ENCODE measurements at regions not wholly inside any gene's neighbourhood (a gene's known extent, or its start where the extent isn't known, plus 50 kb on each side); places are given as distances from the start of the nearest gene placed in this dataset.

DNA sequence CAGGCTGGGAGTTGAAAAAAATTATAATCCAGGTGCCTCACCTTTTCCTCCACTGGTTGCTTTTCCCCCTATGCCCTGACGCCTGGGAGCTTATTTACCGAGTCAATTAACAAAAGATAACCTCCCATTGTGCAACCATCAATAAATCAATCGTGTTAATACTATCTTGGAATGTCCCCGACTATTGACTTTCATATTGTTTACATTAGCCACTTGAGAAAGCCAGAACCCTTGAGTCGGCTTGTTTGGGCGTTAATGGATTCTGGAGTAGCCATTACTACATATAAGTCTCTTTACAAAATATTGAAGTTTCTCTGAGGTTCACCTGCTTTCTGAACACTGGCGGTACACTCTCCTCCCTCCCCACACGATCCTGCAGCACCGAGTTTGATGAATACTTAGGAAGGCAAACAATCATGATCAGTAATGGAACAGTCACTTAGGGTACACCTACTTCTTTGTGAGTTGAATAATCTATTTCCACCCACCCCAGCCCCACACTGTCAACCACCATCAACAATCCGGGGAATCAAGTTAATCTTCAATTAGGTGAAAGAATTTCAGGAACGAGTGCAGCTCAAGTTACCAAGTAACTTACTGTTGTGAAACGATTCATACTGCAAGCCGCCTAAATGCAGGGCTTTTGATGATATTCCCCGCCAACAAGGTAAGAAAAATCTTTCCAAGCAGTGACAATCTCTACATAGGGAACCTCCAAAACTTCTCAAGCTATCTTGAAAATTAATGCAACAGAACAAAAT lies 159.3 kb upstream of the NR2F2 start:
- H3K27me3 ChIP-seq (replicated peaks; ENCODE audit: insufficient read depth, low read depth, low read length, poor library complexity), result no peaks in the 10 kb centered on the region
- no peak overlapping the region for H3K4me3 ChIP-seq (ENCODE audit: low read depth, low read length, poor library complexity, severe bottlenecking)
- POLR2A ChIA-PET (ENCODE audit: low non-redundant PET), result no interaction called here
- H3K36me3 ChIP-seq (ENCODE audit: insufficient read depth, low read length, poor library complexity, severe bottlenecking), result no peaks in the 10 kb centered on the region
- no peaks in the 10 kb centered on the region for H3K4me1 ChIP-seq (ENCODE audit: insufficient read depth, low read length, poor library complexity, severe bottlenecking)
- H3K9me3 ChIP-seq (ENCODE audit: low read depth, low read length, poor library complexity, severe bottlenecking), result no peaks in the 10 kb centered on the region
- intact Hi-C loops (cut with micrococcal nuclease; ENCODE audit: unreplicated experiment), result no loop called here
- TF ChIP-seq EZH2 (IDR thresholded peaks at IDR 0.05; ENCODE audit: borderline replicate concordance, low read depth, low read length, poor library complexity, severe bottlenecking), result no peak
- TF ChIP-seq, protein P1, sequence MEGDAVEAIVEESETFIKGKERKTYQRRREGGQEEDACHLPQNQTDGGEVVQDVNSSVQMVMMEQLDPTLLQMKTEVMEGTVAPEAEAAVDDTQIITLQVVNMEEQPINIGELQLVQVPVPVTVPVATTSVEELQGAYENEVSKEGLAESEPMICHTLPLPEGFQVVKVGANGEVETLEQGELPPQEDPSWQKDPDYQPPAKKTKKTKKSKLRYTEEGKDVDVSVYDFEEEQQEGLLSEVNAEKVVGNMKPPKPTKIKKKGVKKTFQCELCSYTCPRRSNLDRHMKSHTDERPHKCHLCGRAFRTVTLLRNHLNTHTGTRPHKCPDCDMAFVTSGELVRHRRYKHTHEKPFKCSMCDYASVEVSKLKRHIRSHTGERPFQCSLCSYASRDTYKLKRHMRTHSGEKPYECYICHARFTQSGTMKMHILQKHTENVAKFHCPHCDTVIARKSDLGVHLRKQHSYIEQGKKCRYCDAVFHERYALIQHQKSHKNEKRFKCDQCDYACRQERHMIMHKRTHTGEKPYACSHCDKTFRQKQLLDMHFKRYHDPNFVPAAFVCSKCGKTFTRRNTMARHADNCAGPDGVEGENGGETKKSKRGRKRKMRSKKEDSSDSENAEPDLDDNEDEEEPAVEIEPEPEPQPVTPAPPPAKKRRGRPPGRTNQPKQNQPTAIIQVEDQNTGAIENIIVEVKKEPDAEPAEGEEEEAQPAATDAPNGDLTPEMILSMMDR (conservative IDR thresholded peaks at IDR 0.05; ENCODE audit: low read depth, low read length), result no peak
- peak; percentile 11 for DNase-seq (ENCODE audit: low spot score)
- BruUV-seq (replicated peaks), result no TSS peak
- H3K27ac ChIP-seq (ENCODE audit: low read depth, low read length, poor library complexity, severe bottlenecking), result no peak overlapping the region
- CTCF ChIA-PET, result no interaction called here

DNA sequence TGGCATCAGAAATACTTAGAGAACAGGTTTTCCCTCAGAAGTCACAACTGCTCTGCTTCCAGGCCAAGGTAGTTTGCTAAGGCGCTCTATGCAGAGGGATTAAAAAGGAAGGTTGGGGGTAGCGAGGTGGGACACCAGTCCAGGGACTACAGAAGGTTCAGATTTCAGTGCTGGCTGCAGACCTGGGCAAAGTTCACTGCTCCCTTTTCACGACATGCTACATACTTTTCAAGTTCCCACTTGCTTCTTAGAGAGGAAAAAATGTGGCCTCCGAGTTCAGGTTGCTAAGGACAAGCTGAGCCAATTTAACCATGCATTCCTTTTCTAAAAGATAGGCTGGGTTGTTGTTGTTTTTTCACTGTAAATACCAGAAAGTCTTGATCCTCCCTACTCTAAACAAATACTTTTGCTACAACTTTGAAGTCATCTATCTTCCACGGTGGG lies 158.6 kb upstream of the NR2F2 start:
- Histone ChIP-seq H3K27me3 (replicated peaks; ENCODE audit: insufficient read depth, low read depth, low read length, poor library complexity) (no peaks in the 10 kb centered on the region), H3K9me3 (ENCODE audit: low read depth, low read length, poor library complexity, severe bottlenecking) (no peaks in the 10 kb centered on the region), H3K4me3 (ENCODE audit: low read depth, low read length, poor library complexity, severe bottlenecking) (no peak overlapping the region), H3K36me3 (ENCODE audit: insufficient read depth, low read length, poor library complexity, severe bottlenecking) (no peaks in the 10 kb centered on the region), H3K4me1 (ENCODE audit: insufficient read depth, low read length, poor library complexity, severe bottlenecking) (no peaks in the 10 kb centered on the region), H3K27ac (ENCODE audit: low read depth, low read length, poor library complexity, severe bottlenecking) (no peak overlapping the region)
- no TSS peak for BruUV-seq (replicated peaks)
- CTCF ChIA-PET, result no interaction called here
- intact Hi-C loops (cut with micrococcal nuclease; ENCODE audit: unreplicated experiment), result no loop called here
- POLR2A ChIA-PET (ENCODE audit: low non-redundant PET), result no interaction called here
- no peak for DNase-seq (ENCODE audit: low spot score)
- no peak for TF ChIP-seq EZH2 (IDR thresholded peaks at IDR 0.05; ENCODE audit: borderline replicate concordance, low read depth, low read length, poor library complexity, severe bottlenecking)
- TF ChIP-seq, protein P1 (conservative IDR thresholded peaks at IDR 0.05; ENCODE audit: low read depth, low read length), result no peak

DNA sequence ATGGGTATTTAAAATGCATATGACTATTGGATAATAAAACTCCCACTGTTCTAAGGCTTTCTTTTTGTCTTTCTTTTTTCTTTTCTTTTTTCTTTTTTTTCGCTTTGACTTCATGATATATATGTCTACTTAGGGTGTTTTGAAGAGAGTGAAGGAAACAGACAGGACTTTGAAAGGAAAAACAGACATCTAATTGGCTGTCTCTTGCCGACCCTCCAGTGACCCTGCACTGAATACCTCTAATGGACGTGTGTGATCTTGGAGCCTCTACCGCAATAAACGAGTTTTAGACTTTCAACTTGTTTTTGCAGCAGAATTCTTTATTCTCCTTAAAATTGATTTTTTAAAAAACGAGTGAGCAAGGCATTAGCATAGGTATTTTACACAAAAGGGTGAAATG lies 158.1 kb upstream of the NR2F2 start:
- H3K9me3 ChIP-seq (ENCODE audit: low read depth, low read length, poor library complexity, severe bottlenecking), result no peaks in the 10 kb centered on the region
- no peak overlapping the region for H3K4me3 ChIP-seq (ENCODE audit: low read depth, low read length, poor library complexity, severe bottlenecking)
- H3K36me3 ChIP-seq (ENCODE audit: insufficient read depth, low read length, poor library complexity, severe bottlenecking), result no peaks in the 10 kb centered on the region
- ChIA-PET POLR2A (ENCODE audit: low non-redundant PET) (no interaction called here), CTCF (no interaction called here)
- H3K4me1 ChIP-seq (ENCODE audit: insufficient read depth, low read length, poor library complexity, severe bottlenecking), result no peaks in the 10 kb centered on the region
- H3K27me3 ChIP-seq (replicated peaks; ENCODE audit: insufficient read depth, low read depth, low read length, poor library complexity), result no peaks in the 10 kb centered on the region
- BruUV-seq (replicated peaks), result no TSS peak
- no peak for DNase-seq (ENCODE audit: low spot score)
- H3K27ac ChIP-seq (ENCODE audit: low read depth, low read length, poor library complexity, severe bottlenecking), result no peak overlapping the region
- TF ChIP-seq EZH2 (IDR thresholded peaks at IDR 0.05; ENCODE audit: borderline replicate concordance, low read depth, low read length, poor library complexity, severe bottlenecking), result no peak
- TF ChIP-seq, protein P1 (conservative IDR thresholded peaks at IDR 0.05; ENCODE audit: low read depth, low read length), result no peak
- intact Hi-C loops (cut with micrococcal nuclease; ENCODE audit: unreplicated experiment), result no loop called here
